ENCODE measurements at regions not wholly inside any gene's neighbourhood (a gene's known extent, or its start where the extent isn't known, plus 50 kb on each side); places are given as distances from the start of the nearest gene placed in this dataset.

GRCh38 chr10:78879621-78880020 is 189.1 kb upstream of the ZMIZ1 start:
- in situ Hi-C loops (cut with HindIII; ENCODE audit: low pct_unique_long_range_greater_than_20kb, low sequenced_read_pairs) = no loop called here
- no peak for DNase-seq (ENCODE audit: low read depth, low spot score)

GRCh38 chr10:78886129-78886528 is 182.6 kb upstream of the ZMIZ1 start:
- in situ Hi-C loops (cut with HindIII; ENCODE audit: low pct_unique_long_range_greater_than_20kb, low sequenced_read_pairs) = no loop called here

GRCh38 chr10:78889536-78890063 is 179.2 kb upstream of the ZMIZ1 start:
- in situ Hi-C loops (cut with HindIII; ENCODE audit: low pct_unique_long_range_greater_than_20kb, low sequenced_read_pairs) = no loop called here
- DNase-seq (ENCODE audit: low read depth, low spot score) = no peak

More at GRCh38 chr10:78886129-78886528, 182.6 kb upstream of the ZMIZ1 start:
- DNase-seq (ENCODE audit: low read depth, low spot score) = no peak

- in situ Hi-C loops (cut with HindIII; ENCODE audit: low pct_unique_long_range_greater_than_20kb, low sequenced_read_pairs) = no loop called here
- DNase-seq (ENCODE audit: low read depth, low spot score) = no peak
These were observed 178.3 kb upstream of the ZMIZ1 start for GRCh38 chr10:78890506-78890905.

GRCh38 chr10:78891741-78892140 is 177.0 kb upstream of the ZMIZ1 start:
- in situ Hi-C loops (cut with HindIII; ENCODE audit: low pct_unique_long_range_greater_than_20kb, low sequenced_read_pairs) = no loop called here
- DNase-seq (ENCODE audit: low read depth, low spot score) = no peak

- DNase-seq (ENCODE audit: low read depth, low spot score) = no peak
- in situ Hi-C loops (cut with HindIII; ENCODE audit: low pct_unique_long_range_greater_than_20kb, low sequenced_read_pairs) = no loop called here
These were observed 176.2 kb upstream of the ZMIZ1 start for GRCh38 chr10:78892338-78893176.

- in situ Hi-C loops (cut with HindIII; ENCODE audit: low pct_unique_long_range_greater_than_20kb, low sequenced_read_pairs) = no loop called here
- no peak for DNase-seq (ENCODE audit: low read depth, low spot score)
These were observed 175.5 kb upstream of the ZMIZ1 start for GRCh38 chr10:78893217-78893616.

- in situ Hi-C loops (cut with HindIII; ENCODE audit: low pct_unique_long_range_greater_than_20kb, low sequenced_read_pairs) = no loop called here
- DNase-seq (ENCODE audit: low read depth, low spot score) = no peak
These were observed 174.5 kb upstream of the ZMIZ1 start for GRCh38 chr10:78894089-78894840.

GRCh38 chr10:78894841-78895195 is 173.9 kb upstream of the ZMIZ1 start:
- no peak for DNase-seq (ENCODE audit: low read depth, low spot score)
- in situ Hi-C loops (cut with HindIII; ENCODE audit: low pct_unique_long_range_greater_than_20kb, low sequenced_read_pairs) = no loop called here

- DNase-seq (ENCODE audit: low read depth, low spot score) = no peak
- in situ Hi-C loops (cut with HindIII; ENCODE audit: low pct_unique_long_range_greater_than_20kb, low sequenced_read_pairs) = no loop called here
These were observed 173.3 kb upstream of the ZMIZ1 start for GRCh38 chr10:78895469-78895868.

- DNase-seq (ENCODE audit: low read depth, low spot score) = no peak
- in situ Hi-C loops (cut with HindIII; ENCODE audit: low pct_unique_long_range_greater_than_20kb, low sequenced_read_pairs) = no loop called here
These were observed 172.4 kb upstream of the ZMIZ1 start for GRCh38 chr10:78896159-78896928.

- DNase-seq (ENCODE audit: low read depth, low spot score) = no peak
- in situ Hi-C loops (cut with HindIII; ENCODE audit: low pct_unique_long_range_greater_than_20kb, low sequenced_read_pairs) = no loop called here
These were observed 170.2 kb upstream of the ZMIZ1 start for GRCh38 chr10:78898341-78899097.

- in situ Hi-C loops (cut with HindIII; ENCODE audit: low pct_unique_long_range_greater_than_20kb, low sequenced_read_pairs) = no loop called here
- no peak for DNase-seq (ENCODE audit: low read depth, low spot score)
These were observed 169.5 kb upstream of the ZMIZ1 start for GRCh38 chr10:78899098-78899754.

- DNase-seq (ENCODE audit: low read depth, low spot score) = no peak
- in situ Hi-C loops (cut with HindIII; ENCODE audit: low pct_unique_long_range_greater_than_20kb, low sequenced_read_pairs) = no loop called here
These were observed 168.6 kb upstream of the ZMIZ1 start for GRCh38 chr10:78899996-78900714.

- in situ Hi-C loops (cut with HindIII; ENCODE audit: low pct_unique_long_range_greater_than_20kb, low sequenced_read_pairs) = no loop called here
- no peak for DNase-seq (ENCODE audit: low read depth, low spot score)
These were observed 167.9 kb upstream of the ZMIZ1 start for GRCh38 chr10:78900715-78901430.

GRCh38 chr10:78901694-78902093 is 167.1 kb upstream of the ZMIZ1 start:
- DNase-seq (ENCODE audit: low read depth, low spot score) = no peak
- in situ Hi-C loops (cut with HindIII; ENCODE audit: low pct_unique_long_range_greater_than_20kb, low sequenced_read_pairs) = no loop called here
